ENCODE measurements at regions not wholly inside any gene's neighbourhood (a gene's known extent, or its start where the extent isn't known, plus 50 kb on each side); places are given as distances from the start of the nearest gene placed in this dataset.

DNA sequence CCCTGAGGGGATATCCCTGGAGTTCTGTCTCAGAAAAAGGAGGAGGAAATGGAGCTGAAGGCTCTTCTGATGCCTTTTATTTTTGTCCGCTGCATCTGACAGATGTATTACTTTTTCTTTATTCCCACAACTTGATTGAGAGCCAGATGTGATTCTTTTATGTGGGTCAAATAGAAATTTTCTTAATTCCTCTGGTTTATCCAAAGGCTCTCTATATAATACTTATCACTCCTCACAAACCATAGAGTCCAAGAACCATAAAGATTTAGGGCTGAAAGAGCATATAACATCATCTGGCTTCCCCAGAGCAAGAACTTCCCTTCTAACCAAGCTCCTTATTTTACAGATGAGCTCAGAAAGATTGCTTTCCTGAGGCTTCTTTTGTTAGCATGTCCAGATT, 756.7 kb upstream of the FAM241A start:
- no peak overlapping the region for H3K27ac Mint-ChIP-seq (ENCODE audit: unreplicated experiment)
- CTCF ChIA-PET, result no interaction called here
- no TSS peak for BruUV-seq (replicated peaks)

DNA sequence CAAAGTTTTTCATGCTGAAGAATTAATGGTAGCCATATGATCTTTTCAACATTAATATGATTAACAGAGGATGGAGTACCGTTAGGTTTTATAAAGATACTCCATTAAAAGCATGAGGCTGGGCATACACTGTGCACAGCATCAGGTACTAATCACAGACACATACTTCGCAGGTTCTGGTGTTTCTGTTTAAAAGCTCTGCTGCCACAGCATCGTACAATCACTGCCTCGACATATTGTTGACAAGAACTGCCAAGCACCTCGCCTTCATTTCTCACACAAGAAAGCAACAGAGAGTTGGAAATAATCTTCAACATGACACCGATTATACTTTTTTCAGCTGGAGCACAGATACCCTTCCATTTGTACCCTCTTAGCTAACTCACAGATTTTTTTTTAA, 753.4 kb upstream of the FAM241A start:
- no peaks in the 10 kb centered on the region for H3K36me3 Mint-ChIP-seq (ENCODE audit: insufficient read depth, unreplicated experiment)
- no peaks in the 10 kb centered on the region for H3K9me3 Mint-ChIP-seq (ENCODE audit: unreplicated experiment)
- Histone ChIP-seq H3K36me3 (ENCODE audit: control insufficient read depth, insufficient read depth, low read length) (no peaks in the 10 kb centered on the region), H3K4me3 (ENCODE audit: low read depth, low read length) (no peak overlapping the region), H3K27me3 (replicated peaks; ENCODE audit: control insufficient read depth, insufficient read depth, low read length) (no peaks in the 10 kb centered on the region), H3K4me1 (no peaks in the 10 kb centered on the region), H3K9me3 (no peaks in the 10 kb centered on the region)
- intact Hi-C loops (cut with micrococcal nuclease; ENCODE audit: unreplicated experiment), result no loop called here
- no peak overlapping the region for H3K27ac Mint-ChIP-seq (ENCODE audit: unreplicated experiment)
- no peaks in the 10 kb centered on the region for H3K4me1 Mint-ChIP-seq (ENCODE audit: low read depth, unreplicated experiment)
- DNase-seq, result no peak
- H3K27me3 Mint-ChIP-seq (ENCODE audit: insufficient read depth, unreplicated experiment), result no peaks in the 10 kb centered on the region
- ChIA-PET CTCF (no interaction called here), POLR2A (no interaction called here)
- no TSS peak for BruUV-seq (replicated peaks)
- TF ChIP-seq, protein P1, sequence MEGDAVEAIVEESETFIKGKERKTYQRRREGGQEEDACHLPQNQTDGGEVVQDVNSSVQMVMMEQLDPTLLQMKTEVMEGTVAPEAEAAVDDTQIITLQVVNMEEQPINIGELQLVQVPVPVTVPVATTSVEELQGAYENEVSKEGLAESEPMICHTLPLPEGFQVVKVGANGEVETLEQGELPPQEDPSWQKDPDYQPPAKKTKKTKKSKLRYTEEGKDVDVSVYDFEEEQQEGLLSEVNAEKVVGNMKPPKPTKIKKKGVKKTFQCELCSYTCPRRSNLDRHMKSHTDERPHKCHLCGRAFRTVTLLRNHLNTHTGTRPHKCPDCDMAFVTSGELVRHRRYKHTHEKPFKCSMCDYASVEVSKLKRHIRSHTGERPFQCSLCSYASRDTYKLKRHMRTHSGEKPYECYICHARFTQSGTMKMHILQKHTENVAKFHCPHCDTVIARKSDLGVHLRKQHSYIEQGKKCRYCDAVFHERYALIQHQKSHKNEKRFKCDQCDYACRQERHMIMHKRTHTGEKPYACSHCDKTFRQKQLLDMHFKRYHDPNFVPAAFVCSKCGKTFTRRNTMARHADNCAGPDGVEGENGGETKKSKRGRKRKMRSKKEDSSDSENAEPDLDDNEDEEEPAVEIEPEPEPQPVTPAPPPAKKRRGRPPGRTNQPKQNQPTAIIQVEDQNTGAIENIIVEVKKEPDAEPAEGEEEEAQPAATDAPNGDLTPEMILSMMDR (IDR thresholded peaks at IDR 0.05; ENCODE audit: insufficient read depth in 1 of 2, low read depth in 1 of 2, low read length in 1 of 2, severe bottlenecking in 1 of 2, unreplicated experiment in 1 of 2), result no peak
- no peak overlapping the region for H3K4me3 Mint-ChIP-seq (ENCODE audit: unreplicated experiment)

More for the DNA sequence above, 756.7 kb upstream of the FAM241A start:
- H3K4me1 ChIP-seq, result no peaks in the 10 kb centered on the region
- POLR2A ChIA-PET, result no interaction called here
- Mint-ChIP-seq H3K9me3 (ENCODE audit: unreplicated experiment) (no peaks in the 10 kb centered on the region), H3K36me3 (ENCODE audit: insufficient read depth, unreplicated experiment) (no peaks in the 10 kb centered on the region), H3K4me3 (ENCODE audit: unreplicated experiment) (no peak overlapping the region), H3K4me1 (ENCODE audit: low read depth, unreplicated experiment) (no peaks in the 10 kb centered on the region), H3K27me3 (ENCODE audit: insufficient read depth, unreplicated experiment) (no peaks in the 10 kb centered on the region)
- H3K9me3 ChIP-seq, result no peaks in the 10 kb centered on the region
- DNase-seq, result no peak
- no peaks in the 10 kb centered on the region for H3K27me3 ChIP-seq (replicated peaks; ENCODE audit: control insufficient read depth, insufficient read depth, low read length)
- TF ChIP-seq, protein P1 (IDR thresholded peaks at IDR 0.05; ENCODE audit: insufficient read depth in 1 of 2, low read depth in 1 of 2, low read length in 1 of 2, severe bottlenecking in 1 of 2, unreplicated experiment in 1 of 2), result no peak
- intact Hi-C loops (cut with micrococcal nuclease; ENCODE audit: unreplicated experiment), result no loop called here
- H3K4me3 ChIP-seq (ENCODE audit: low read depth, low read length), result no peak overlapping the region
- H3K36me3 ChIP-seq (ENCODE audit: control insufficient read depth, insufficient read depth, low read length), result no peaks in the 10 kb centered on the region

DNA sequence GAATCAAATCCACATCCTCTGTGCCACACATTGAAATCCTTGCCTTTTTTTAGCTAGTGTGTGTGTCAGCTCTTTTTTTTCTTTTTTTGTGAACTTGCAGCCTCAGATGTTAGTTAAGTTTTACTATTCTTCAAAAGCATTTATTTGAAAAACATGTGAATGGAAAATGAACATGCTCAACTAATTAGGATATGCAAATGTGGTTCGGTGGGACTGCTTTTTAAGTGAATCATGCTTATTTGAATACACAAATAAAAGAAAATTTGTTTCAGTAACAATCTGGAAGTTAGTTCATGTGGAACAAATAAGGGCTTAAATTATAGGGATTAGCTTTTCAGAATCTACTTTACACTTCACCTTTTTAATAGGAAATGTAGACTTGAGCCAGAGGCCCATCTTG, 751.5 kb upstream of the FAM241A start:
- TF ChIP-seq, protein P1 (IDR thresholded peaks at IDR 0.05; ENCODE audit: insufficient read depth in 1 of 2, low read depth in 1 of 2, low read length in 1 of 2, severe bottlenecking in 1 of 2, unreplicated experiment in 1 of 2), result no peak
- CTCF ChIA-PET, result no interaction called here
- Mint-ChIP-seq H3K27me3 (ENCODE audit: insufficient read depth, unreplicated experiment) (no peaks in the 10 kb centered on the region), H3K9me3 (ENCODE audit: unreplicated experiment) (no peaks in the 10 kb centered on the region), H3K4me1 (ENCODE audit: low read depth, unreplicated experiment) (no peaks in the 10 kb centered on the region), H3K4me3 (ENCODE audit: unreplicated experiment) (no peak overlapping the region), H3K36me3 (ENCODE audit: insufficient read depth, unreplicated experiment) (no peaks in the 10 kb centered on the region), H3K27ac (ENCODE audit: unreplicated experiment) (no peak overlapping the region)
- Histone ChIP-seq H3K4me1 (no peaks in the 10 kb centered on the region), H3K36me3 (ENCODE audit: control insufficient read depth, insufficient read depth, low read length) (no peaks in the 10 kb centered on the region), H3K9me3 (no peaks in the 10 kb centered on the region), H3K4me3 (ENCODE audit: low read depth, low read length) (no peak overlapping the region), H3K27me3 (replicated peaks; ENCODE audit: control insufficient read depth, insufficient read depth, low read length) (no peaks in the 10 kb centered on the region)
- POLR2A ChIA-PET, result no interaction called here
- BruUV-seq (replicated peaks), result no TSS peak
- intact Hi-C loops (cut with micrococcal nuclease; ENCODE audit: unreplicated experiment), result no loop called here
- DNase-seq, result no peak
